ENCODE measurements at regions not wholly inside any gene's neighbourhood (a gene's known extent, or its start where the extent isn't known, plus 50 kb on each side); places are given as distances from the start of the nearest gene placed in this dataset.
"Not testable (repeated sequence)": the region's sequence is repeated elsewhere in the genome, so short reads cannot be mapped to it uniquely, and the experiment has no call there.

GRCh38 chr9:90213045-90213444 is 429.6 kb downstream of the DIRAS2 start:
- TF ChIP-seq POLR2AphosphoS5, POLR2A, CTCF, EP300 (IDR thresholded peaks at IDR 0.05): not testable (repeated sequence)

Measured in upper lobe of left lung (tissue), 4 donors.